CD4-positive, CD25-positive, alpha-beta regulatory T cell (primary cell): ENCODE measurements at regions not wholly inside any gene's neighbourhood (a gene's known extent, or its start where the extent isn't known, plus 50 kb on each side); places are given as distances from the start of the nearest gene placed in this dataset.
A peak's percentile ranks its signal among the peaks of the same experiment; 100 is the strongest.

Experiments used
- ATAC-seq, 2 donors: fragments of 150-1000 bp; cut with Tn5 transposase; one replicate each; pipeline ENCODE4 v1.10.0; 2021; ENCODE audit warnings: low read depth in 2 of 2, moderate number of reproducible peaks in 2 of 2, moderate library complexity in 1 of 2
- DNase-seq, 3 donors: peaks; one replicate each; pipeline versions ENCODE4 v3.0.0 to v3.0.0-alpha.2; 2012 to 2022; ENCODE audit warnings: mixed read lengths in 1 of 3
- H3K27ac ChIP-seq: one replicate; pipeline ENCODE4 v1.7.0; 2013; ENCODE audit warnings: mild to moderate bottlenecking, low read length; ENCODE audit not compliant: insufficient read depth, poor library complexity, severe bottlenecking
- H3K27me3 ChIP-seq: one replicate; pipeline ENCODE4 v1.7.0; 2013; ENCODE audit warnings: low read length; ENCODE audit not compliant: control insufficient read depth, insufficient read depth
- H3K36me3 ChIP-seq: one replicate; pipeline ENCODE4 v1.7.0; 2013; ENCODE audit warnings: mild to moderate bottlenecking, low read length, moderate library complexity; ENCODE audit not compliant: control insufficient read depth, insufficient read depth
- H3K4me1 ChIP-seq: 2 replicates; pipeline ENCODE4 v1.7.0; 2013; ENCODE audit warnings: mild to moderate bottlenecking, low read length; ENCODE audit not compliant: insufficient read depth, control insufficient read depth, poor library complexity, severe bottlenecking
- H3K4me3 ChIP-seq: one replicate; pipeline ENCODE4 v1.7.0; 2013; ENCODE audit warnings: low read depth, mild to moderate bottlenecking, low read length, moderate library complexity
- H3K9me3 ChIP-seq, 2 experiments: 1 replicate in 1 of 2; 2 replicates in 1 of 2; pipeline ENCODE4 v1.7.0; 2013; ENCODE audit warnings: low read length in 2 of 2, mild to moderate bottlenecking in 1 of 2, moderate library complexity in 1 of 2; ENCODE audit not compliant: control insufficient read depth in 2 of 2
- H3K27ac Mint-ChIP-seq, 3 donors: one replicate each; pipeline ENCODE4 v1.8.0; 2020 to 2022; ENCODE audit warnings: mild to moderate bottlenecking in 3 of 3, mixed read lengths in 3 of 3, moderate library complexity in 2 of 3
- H3K27me3 Mint-ChIP-seq: one replicate; pipeline ENCODE4 v1.8.0; 2022; ENCODE audit warnings: mild to moderate bottlenecking, mixed read lengths
- H3K36me3 Mint-ChIP-seq: one replicate; pipeline ENCODE4 v1.8.0; 2020; ENCODE audit warnings: mixed read lengths
- H3K4me1 Mint-ChIP-seq, 4 donors: one replicate each; pipeline ENCODE4 v1.8.0; 2020 to 2022; ENCODE audit warnings: mixed read lengths in 4 of 4, mild to moderate bottlenecking in 1 of 4
- H3K4me3 Mint-ChIP-seq, 4 donors: one replicate each; pipeline ENCODE4 v1.8.0; 2020 to 2022; ENCODE audit warnings: mild to moderate bottlenecking in 4 of 4, mixed read lengths in 4 of 4, moderate library complexity in 3 of 4
- H3K9me3 Mint-ChIP-seq, 7 donors: one replicate each; pipeline ENCODE4 v1.8.0; 2020 to 2022; ENCODE audit warnings: mixed read lengths in 7 of 7, mild to moderate bottlenecking in 3 of 7, moderate library complexity in 2 of 7

DNA sequence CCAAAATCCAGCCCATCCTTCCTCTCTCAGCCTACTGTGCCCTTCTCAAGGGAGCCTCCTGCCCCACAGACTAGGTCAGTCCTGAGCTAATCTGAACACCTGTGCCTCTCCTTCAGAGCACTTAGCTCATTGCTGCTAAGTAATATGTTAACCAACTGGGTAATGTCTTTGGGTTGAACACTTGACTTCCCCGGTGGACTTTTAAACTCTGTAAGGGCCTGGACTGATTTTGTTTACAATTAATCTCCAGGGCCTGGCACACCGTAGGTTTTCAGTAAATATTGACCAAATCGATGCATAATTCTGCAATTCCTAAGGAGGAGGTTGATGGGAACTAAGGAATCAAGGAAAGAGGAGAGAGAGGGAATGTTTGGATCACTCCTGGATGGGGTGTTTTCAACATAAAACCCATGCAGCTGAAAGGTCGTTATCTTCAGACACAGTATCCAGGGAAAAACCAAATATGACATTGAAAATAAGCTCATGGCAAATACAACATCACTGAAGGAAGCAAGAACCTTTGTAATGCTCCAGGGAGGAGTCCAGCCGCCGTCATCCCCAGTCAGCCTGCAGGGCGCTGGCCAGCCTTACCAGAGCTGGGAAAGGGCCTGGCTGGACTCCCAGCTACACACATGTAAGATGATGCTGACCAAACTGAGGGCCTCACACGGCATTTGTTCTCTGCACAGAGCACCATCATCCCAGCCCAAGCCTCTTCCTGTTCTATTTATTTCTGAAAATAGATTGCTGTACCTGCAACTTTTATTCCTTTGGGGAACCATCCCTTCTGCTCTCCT is 166.3 kb downstream of the C5orf15 start:
- DNase-seq: no peak
- Mint-ChIP-seq H3K36me3 (no peaks in the 10 kb centered on the region), H3K9me3 (peaks cover 0 to 3% (median 0%) of the 10 kb centered on the region in 7 donors), H3K4me3 (no peak overlapping the region), H3K4me1 (no peaks in the 10 kb centered on the region), H3K27me3 (peaks cover 14% of the 10 kb centered on the region), H3K27ac (peak overlapping the region in 1 of 3 donors; percentile 12)
- H3K36me3 ChIP-seq: no peaks in the 10 kb centered on the region
- no peaks in the 10 kb centered on the region for H3K27me3 ChIP-seq
- ATAC-seq: no peak
- H3K4me3 ChIP-seq: no peak overlapping the region
- H3K9me3 ChIP-seq: no peaks in the 10 kb centered on the region
- H3K27ac ChIP-seq: no peak overlapping the region
- no peaks in the 10 kb centered on the region for H3K4me1 ChIP-seq

DNA sequence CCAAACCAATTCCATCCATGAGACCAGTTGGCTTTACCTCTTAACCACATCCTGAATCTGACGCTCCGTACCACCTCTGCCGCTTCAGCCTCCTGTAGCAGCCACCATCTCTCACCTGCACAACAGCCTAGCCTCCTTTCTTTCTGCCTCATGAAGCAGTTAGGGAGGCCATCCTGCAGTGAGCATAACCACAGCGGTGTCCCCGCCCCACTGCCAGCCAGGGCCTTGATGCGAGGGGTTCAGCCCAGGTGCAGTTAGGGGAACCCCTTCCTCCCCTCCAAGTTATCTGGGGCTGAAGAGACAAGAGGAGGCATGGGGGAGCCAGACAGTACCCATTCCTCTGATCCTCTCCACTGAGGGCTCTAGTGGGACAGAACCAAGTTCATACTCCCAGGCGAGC is 167.0 kb downstream of the C5orf15 start:
- Mint-ChIP-seq H3K9me3 (peaks cover 0 to 5% (median 0%) of the 10 kb centered on the region in 7 donors), H3K36me3 (no peaks in the 10 kb centered on the region), H3K27me3 (peaks cover 14% of the 10 kb centered on the region), H3K4me1 (no peaks in the 10 kb centered on the region), H3K4me3 (no peak overlapping the region), H3K27ac (peak overlapping the region in 1 of 3 donors; percentile 12)
- H3K4me3 ChIP-seq: no peak overlapping the region
- no peaks in the 10 kb centered on the region for H3K9me3 ChIP-seq
- H3K27ac ChIP-seq: no peak overlapping the region
- H3K4me1 ChIP-seq: no peaks in the 10 kb centered on the region
- DNase-seq (no peak), ATAC-seq (no peak)
- H3K36me3 ChIP-seq: no peaks in the 10 kb centered on the region
- no peaks in the 10 kb centered on the region for H3K27me3 ChIP-seq

DNA sequence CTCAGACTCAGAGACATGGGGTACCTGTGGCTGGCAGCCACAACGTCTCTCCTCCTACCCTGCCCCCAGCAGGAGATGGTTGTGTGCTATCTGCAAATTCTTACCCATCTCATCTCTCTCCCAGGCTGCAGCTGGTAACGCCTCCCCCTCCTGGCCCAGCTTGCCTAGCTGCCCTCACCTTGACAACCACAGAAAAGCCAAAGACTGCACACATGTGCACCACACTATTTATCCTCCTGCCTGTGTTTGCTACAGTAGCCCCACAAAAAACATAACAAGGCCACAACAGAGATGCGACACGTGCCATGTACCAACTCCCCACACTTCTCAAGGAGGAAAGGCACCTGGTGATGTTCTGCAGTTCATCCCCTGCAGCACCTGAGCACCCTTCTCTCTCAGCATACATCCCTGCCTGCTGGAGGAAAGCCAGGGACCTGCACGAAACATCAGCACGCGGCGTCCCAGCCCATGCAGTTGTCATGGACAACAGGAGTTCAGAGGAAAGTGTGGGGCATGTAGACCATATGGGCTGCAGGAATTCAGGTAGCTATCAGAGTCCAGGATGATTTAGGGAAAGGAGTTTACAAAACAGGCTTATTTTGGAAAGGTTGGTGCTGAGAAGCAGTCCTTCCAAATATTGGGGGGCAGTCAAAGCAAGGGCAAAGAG is 168.7 kb downstream of the C5orf15 start:
- H3K9me3 Mint-ChIP-seq: peaks cover 0 to 5% (median 0%) of the 10 kb centered on the region in 7 donors
- Histone ChIP-seq H3K27ac (no peak overlapping the region), H3K4me1 (no peaks in the 10 kb centered on the region), H3K9me3 (no peaks in the 10 kb centered on the region), H3K4me3 (no peak overlapping the region), H3K36me3 (no peaks in the 10 kb centered on the region), H3K27me3 (no peaks in the 10 kb centered on the region)
- ATAC-seq: no peak
- no peak overlapping the region for H3K27ac Mint-ChIP-seq
- no peak for DNase-seq
- H3K36me3 Mint-ChIP-seq: no peaks in the 10 kb centered on the region
- H3K4me1 Mint-ChIP-seq: no peaks in the 10 kb centered on the region
- H3K27me3 Mint-ChIP-seq: peaks cover 14% of the 10 kb centered on the region
- no peak overlapping the region for H3K4me3 Mint-ChIP-seq

DNA sequence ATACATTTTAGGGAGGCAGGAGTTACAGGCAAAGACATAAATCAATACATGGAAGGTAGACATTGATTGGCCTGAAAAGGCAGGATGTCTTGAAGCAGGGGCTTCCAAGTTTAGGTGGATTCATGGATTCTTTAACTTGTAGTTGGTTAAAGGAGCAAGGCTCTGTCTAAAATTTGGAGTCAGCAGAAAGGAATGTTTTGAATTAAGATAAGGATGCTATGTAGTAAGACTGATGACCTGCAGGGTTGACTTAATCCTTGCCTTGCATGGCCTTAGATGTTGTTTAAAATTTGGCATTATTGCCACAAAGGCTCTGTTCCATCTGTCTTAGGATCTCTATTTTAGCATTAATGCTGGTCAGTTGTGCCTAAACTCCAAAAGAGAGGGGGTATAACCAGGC is 171.3 kb downstream of the C5orf15 start:
- Histone ChIP-seq H3K4me3 (no peak overlapping the region), H3K27me3 (no peaks in the 10 kb centered on the region), H3K27ac (no peak overlapping the region), H3K4me1 (no peaks in the 10 kb centered on the region), H3K36me3 (no peaks in the 10 kb centered on the region), H3K9me3 (no peaks in the 10 kb centered on the region)
- H3K27me3 Mint-ChIP-seq: peaks cover 14% of the 10 kb centered on the region
- H3K4me1 Mint-ChIP-seq: no peaks in the 10 kb centered on the region
- H3K4me3 Mint-ChIP-seq: no peak overlapping the region
- H3K9me3 Mint-ChIP-seq: peaks cover 0 to 3% (median 0%) of the 10 kb centered on the region in 7 donors
- ATAC-seq: no peak
- no peak for DNase-seq
- H3K27ac Mint-ChIP-seq: no peak overlapping the region
- H3K36me3 Mint-ChIP-seq: no peaks in the 10 kb centered on the region

DNA sequence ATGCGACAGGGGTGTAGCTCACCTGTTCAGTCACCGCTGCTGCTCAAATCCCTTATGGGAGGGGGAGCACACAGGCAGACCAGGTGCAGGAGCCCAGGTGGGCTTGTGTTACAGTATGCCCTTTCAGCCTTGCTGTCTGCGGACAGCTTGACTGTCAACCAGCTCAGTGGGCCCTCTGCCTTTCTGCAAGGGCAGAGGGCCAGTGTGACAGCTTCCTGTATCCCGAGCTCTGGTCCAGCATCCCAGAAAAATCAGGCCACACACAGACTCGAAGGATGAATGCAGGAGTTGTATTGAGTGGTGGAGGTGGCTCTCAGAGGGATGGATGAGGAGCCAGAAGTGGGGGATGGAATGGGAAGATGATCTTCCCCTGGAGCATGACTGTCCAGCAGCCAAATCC is 172.2 kb downstream of the C5orf15 start:
- no peak overlapping the region for H3K27ac Mint-ChIP-seq
- no peaks in the 10 kb centered on the region for H3K4me1 ChIP-seq
- no peak overlapping the region for H3K4me3 Mint-ChIP-seq
- peaks cover 0 to 3% (median 0%) of the 10 kb centered on the region in 7 donors for H3K9me3 Mint-ChIP-seq
- ATAC-seq (no peak), DNase-seq (no peak)
- H3K4me1 Mint-ChIP-seq: no peaks in the 10 kb centered on the region
- H3K27me3 ChIP-seq: no peaks in the 10 kb centered on the region
- no peak overlapping the region for H3K27ac ChIP-seq
- no peak overlapping the region for H3K4me3 ChIP-seq
- no peaks in the 10 kb centered on the region for H3K36me3 Mint-ChIP-seq
- H3K27me3 Mint-ChIP-seq: peaks cover 14% of the 10 kb centered on the region
- H3K9me3 ChIP-seq: no peaks in the 10 kb centered on the region
- no peaks in the 10 kb centered on the region for H3K36me3 ChIP-seq

DNA sequence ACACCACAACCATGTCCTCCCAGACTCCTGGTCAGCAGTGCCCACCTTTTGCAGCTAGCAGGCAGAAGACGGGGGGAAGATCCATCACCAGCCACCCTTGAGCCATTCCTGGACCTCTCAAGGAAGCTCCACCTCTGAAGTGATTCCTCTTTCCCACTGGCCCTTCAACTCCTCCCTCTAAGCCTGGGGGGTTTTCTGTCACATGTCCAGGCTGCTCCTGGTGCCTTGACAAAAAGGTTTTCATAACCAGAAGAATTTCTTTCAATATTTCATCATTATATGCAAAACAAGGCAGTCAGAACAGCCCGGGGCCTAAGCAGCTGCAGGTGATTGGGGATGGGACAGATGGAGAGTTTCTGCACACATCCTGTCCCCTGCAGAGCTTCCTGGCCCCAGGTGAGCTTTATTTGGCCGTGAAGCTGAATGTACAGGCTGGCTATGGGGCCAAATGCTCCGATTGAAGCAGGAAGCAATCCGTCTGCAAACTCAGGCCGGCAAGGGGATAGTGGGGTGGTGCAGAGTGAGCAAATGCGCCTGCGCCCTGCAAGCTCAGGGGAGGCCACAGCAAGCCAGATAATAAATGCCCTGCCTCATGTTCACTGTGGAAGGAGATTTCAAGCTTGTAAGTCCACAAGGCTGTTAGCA is 173.5 kb downstream of the C5orf15 start:
- H3K36me3 Mint-ChIP-seq: no peaks in the 10 kb centered on the region
- H3K4me3 Mint-ChIP-seq: no peak overlapping the region
- no peak overlapping the region for H3K27ac Mint-ChIP-seq
- no peaks in the 10 kb centered on the region for H3K4me1 ChIP-seq
- no peaks in the 10 kb centered on the region for H3K27me3 ChIP-seq
- H3K9me3 Mint-ChIP-seq: peaks cover 0 to 3% (median 0%) of the 10 kb centered on the region in 7 donors
- ATAC-seq (no peak), DNase-seq (no peak)
- peaks cover 9% of the 10 kb centered on the region for H3K27me3 Mint-ChIP-seq
- H3K27ac ChIP-seq: no peak overlapping the region
- no peaks in the 10 kb centered on the region for H3K9me3 ChIP-seq
- H3K4me1 Mint-ChIP-seq: no peaks in the 10 kb centered on the region
- H3K4me3 ChIP-seq: no peak overlapping the region
- no peaks in the 10 kb centered on the region for H3K36me3 ChIP-seq

DNA sequence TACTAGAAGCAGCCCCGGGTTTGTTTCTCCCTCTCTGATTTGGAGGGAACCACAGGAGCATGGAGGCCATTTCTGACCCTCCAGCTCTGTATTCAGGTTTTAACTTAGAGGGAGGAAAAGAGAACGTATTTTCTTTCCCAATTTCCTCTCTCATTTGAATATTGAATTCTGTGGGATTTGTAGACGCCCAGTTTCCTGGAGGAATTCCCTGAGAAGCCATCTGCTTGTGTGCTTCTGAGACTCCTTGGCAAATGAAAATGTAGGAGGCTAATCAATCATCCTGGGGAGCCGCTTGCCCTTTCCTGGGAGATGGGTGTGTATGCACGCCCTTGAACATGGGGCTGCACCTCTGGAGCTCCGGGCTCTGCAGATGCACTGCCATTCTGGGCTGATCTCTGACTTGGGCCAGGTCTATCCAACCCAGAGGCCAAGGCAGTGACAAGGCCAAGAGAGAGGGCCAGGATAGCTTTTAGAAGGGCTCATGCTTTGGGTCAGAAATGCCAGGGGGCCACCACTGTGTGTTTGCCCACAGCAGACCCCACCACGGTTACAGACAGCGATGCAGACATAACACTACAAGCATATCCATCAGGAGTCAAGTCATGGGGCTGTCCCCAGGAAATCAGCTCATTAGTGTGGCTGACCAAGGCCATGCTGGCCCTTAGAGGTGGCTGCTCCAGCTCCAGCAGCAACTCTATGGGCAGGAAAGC is 174.5 kb downstream of the C5orf15 start:
- Histone ChIP-seq H3K4me1 (no peaks in the 10 kb centered on the region), H3K9me3 (no peaks in the 10 kb centered on the region), H3K4me3 (no peak overlapping the region), H3K27me3 (no peaks in the 10 kb centered on the region), H3K27ac (no peak overlapping the region), H3K36me3 (no peaks in the 10 kb centered on the region)
- no peak for DNase-seq
- ATAC-seq: no peak
- Mint-ChIP-seq H3K36me3 (no peaks in the 10 kb centered on the region), H3K27ac (no peak overlapping the region), H3K9me3 (peaks cover 0 to 3% (median 0%) of the 10 kb centered on the region in 7 donors), H3K4me1 (no peaks in the 10 kb centered on the region), H3K27me3 (peaks cover 6% of the 10 kb centered on the region), H3K4me3 (no peak overlapping the region)
